ENCODE measurements at regions not wholly inside any gene's neighbourhood (a gene's known extent, or its start where the extent isn't known, plus 50 kb on each side); places are given as distances from the start of the nearest gene placed in this dataset.

DNA sequence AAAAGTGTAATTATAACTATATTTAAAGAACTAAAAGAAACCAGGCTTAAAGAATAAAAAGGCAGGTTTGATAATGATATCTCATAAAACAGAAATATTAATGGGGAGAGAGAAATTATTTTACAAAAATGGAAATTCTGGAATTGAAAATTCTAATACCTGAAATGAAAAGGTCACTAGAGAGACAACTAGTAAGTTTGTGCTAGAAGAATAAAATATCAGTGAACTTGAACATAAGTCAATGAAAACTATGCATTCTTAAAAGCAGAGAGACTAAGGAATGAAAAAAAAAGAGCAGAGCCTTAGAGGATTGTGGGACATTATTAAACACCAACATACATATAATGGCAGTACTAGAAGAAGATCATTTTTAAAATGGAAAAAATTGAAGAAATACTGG lies 1475.0 kb upstream of the ZEB2 start:
- TF ChIP-seq, protein P1, sequence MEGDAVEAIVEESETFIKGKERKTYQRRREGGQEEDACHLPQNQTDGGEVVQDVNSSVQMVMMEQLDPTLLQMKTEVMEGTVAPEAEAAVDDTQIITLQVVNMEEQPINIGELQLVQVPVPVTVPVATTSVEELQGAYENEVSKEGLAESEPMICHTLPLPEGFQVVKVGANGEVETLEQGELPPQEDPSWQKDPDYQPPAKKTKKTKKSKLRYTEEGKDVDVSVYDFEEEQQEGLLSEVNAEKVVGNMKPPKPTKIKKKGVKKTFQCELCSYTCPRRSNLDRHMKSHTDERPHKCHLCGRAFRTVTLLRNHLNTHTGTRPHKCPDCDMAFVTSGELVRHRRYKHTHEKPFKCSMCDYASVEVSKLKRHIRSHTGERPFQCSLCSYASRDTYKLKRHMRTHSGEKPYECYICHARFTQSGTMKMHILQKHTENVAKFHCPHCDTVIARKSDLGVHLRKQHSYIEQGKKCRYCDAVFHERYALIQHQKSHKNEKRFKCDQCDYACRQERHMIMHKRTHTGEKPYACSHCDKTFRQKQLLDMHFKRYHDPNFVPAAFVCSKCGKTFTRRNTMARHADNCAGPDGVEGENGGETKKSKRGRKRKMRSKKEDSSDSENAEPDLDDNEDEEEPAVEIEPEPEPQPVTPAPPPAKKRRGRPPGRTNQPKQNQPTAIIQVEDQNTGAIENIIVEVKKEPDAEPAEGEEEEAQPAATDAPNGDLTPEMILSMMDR (IDR thresholded peaks at IDR 0.05; ENCODE audit: insufficient read depth, low read depth, low read length), result no peak
- H3K4me3 ChIP-seq (ENCODE audit: low read depth, low read length), result no peak overlapping the region
- DNase-seq (ENCODE audit: low read depth), result no peak

DNA sequence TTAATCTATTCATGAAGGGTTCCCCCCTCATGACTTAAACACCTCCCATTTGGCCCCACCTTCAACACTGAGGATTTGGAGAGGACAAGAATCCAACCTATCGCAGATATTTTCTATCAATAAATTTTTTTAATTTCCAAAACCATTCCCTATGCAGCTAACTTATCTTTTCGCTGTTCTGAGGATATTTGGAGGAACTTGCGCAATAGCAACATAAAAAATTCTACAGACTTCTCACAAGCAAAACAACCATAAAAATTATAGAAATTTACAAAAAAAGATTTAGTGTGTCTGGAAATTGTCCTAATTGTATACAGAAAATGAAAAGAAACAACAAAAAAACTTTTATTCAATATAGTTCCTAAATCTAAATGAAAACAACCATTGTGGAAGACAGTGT lies 1472.7 kb upstream of the ZEB2 start:
- TF ChIP-seq, protein P1 (IDR thresholded peaks at IDR 0.05; ENCODE audit: insufficient read depth, low read depth, low read length), result no peak
- H3K4me3 ChIP-seq (ENCODE audit: low read depth, low read length), result no peak overlapping the region
- peak; percentile 9 for DNase-seq (ENCODE audit: low read depth)

DNA sequence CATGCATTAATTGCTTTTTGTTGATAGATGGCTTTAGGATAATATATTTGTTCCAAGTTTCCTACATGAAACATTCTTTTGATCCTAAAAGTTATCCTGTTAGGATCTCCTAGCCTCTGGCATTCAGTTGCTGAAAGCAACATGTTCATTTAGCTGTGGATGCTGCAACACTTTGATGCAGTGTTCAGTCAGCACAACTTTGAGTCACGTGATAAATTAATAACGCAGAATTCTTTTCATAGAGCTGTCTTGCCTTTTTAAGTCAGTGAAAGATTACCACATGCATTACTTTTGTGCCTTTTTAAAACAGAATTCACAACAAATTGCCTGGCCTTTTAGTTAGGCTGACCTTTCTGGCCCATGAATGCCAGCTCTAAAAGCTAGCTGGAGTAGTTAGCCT lies 1467.9 kb upstream of the ZEB2 start:
- H3K4me3 ChIP-seq (ENCODE audit: low read depth, low read length), result no peak overlapping the region
- DNase-seq (ENCODE audit: low read depth), result peak; percentile 5
- TF ChIP-seq, protein P1 (IDR thresholded peaks at IDR 0.05; ENCODE audit: insufficient read depth, low read depth, low read length), result no peak

DNA sequence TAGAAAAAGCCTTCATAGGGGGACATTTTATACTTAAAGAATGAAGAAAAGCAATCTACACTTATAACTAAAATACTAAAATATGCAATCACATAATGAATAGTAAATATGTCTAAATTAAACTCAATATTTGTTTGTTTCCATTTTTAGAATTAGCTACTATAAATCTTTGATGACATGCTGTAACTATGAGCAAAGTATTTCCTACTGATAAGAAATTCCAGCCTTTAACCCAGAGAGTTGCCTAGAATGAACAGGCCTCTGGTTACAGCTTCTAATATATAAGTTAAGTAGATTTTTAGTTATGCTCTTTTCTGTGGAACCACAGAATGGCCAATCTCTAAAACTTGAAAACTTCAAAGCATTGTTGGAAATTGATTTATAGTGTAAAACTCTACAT lies 1465.6 kb upstream of the ZEB2 start:
- DNase-seq (ENCODE audit: low read depth), result peak; percentile 14
- no peak overlapping the region for H3K4me3 ChIP-seq (ENCODE audit: low read depth, low read length)
- TF ChIP-seq, protein P1 (IDR thresholded peaks at IDR 0.05; ENCODE audit: insufficient read depth, low read depth, low read length), result no peak

DNA sequence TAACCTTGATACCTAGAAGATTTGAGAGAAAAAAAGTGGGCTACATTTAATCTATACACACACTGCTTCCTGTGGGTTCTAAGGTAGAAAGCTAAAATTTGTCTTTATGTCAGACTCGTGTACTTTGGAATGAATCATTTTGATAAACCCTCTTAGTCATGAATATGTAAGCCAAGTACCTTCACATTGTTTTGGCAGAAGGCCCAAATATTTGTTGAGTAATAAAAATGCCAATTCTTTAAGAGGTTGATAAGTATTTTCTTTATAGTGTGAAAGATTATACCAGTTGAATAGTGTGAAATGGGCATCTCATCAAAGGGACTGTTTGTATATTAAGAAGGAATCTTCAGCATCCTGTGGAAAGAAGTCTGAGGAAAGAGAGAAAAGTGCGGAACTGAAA lies 1464.7 kb upstream of the ZEB2 start:
- no peak overlapping the region for H3K4me3 ChIP-seq (ENCODE audit: low read depth, low read length)
- peak; percentile 39 for DNase-seq (ENCODE audit: low read depth)
- TF ChIP-seq, protein P1 (IDR thresholded peaks at IDR 0.05; ENCODE audit: insufficient read depth, low read depth, low read length), result no peak

DNA sequence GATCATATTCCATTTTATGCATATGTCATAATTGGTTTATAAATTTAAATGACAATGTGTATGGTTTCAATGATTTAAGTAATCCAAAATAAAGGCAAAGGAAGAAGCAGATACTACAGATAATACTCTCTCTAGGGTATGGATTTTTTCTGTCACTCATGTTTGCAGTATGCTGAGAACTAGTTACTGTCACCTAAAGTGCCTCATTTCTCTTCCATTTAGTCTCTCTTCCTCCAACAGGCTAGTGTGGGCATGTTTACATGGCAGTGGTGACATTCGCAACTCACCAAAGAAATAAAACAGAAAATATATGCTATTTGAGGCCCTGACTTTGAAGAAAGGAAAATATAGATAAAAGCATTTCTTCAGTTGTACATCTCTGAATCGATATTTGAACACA lies 1460.4 kb upstream of the ZEB2 start:
- DNase-seq (ENCODE audit: low read depth), result no peak
- no peak overlapping the region for H3K4me3 ChIP-seq (ENCODE audit: low read depth, low read length)
- TF ChIP-seq, protein P1 (IDR thresholded peaks at IDR 0.05; ENCODE audit: insufficient read depth, low read depth, low read length), result no peak

DNA sequence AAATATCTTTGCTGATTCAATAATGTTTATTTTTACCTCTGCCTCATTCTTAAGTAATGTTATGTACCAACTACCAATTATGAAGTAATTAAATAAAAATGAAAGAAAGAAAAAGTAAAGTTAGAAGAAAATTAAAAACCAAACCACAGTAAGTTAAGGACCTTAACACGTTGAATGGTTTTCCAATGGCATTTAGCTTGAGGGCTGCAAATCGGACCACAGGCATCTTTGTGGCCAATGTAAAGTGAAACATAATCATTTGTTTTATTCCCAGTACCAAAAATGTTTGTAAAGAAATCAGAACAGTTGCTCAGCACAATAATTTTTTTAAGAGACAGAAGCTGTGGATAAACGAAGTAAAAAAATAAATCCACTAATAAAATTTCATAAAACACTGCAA lies 1455.5 kb upstream of the ZEB2 start:
- DNase-seq (ENCODE audit: low read depth), result no peak

More for the DNA sequence above, 1455.5 kb upstream of the ZEB2 start:
- H3K4me3 ChIP-seq (ENCODE audit: low read depth, low read length), result no peak overlapping the region
- TF ChIP-seq, protein P1 (IDR thresholded peaks at IDR 0.05; ENCODE audit: insufficient read depth, low read depth, low read length), result no peak
